ENCODE measurements at regions not wholly inside any gene's neighbourhood (a gene's known extent, or its start where the extent isn't known, plus 50 kb on each side); places are given as distances from the start of the nearest gene placed in this dataset.

- Histone ChIP-seq H3K27me3 (ENCODE audit: control insufficient read depth in 2 of 2, insufficient read depth in 2 of 2, low read length in 2 of 2) (no peaks in the 10 kb centered on the region), H3K9me3 (ENCODE audit: control insufficient read depth in 2 of 3, low read length in 3 of 3) (no peaks in the 10 kb centered on the region), H3K36me3 (ENCODE audit: control insufficient read depth in 2 of 3, insufficient read depth in 3 of 3, low read length in 3 of 3) (no peaks in the 10 kb centered on the region), H3K4me1 (ENCODE audit: control insufficient read depth in 2 of 2, insufficient read depth in 2 of 2, low read length in 2 of 2) (no peaks in the 10 kb centered on the region), H3K4me3 (ENCODE audit: low read length) (no peak overlapping the region), H3K27ac (ENCODE audit: low read depth, low read length) (no peak overlapping the region)
- H3K4me1 Mint-ChIP-seq: no peaks in the 10 kb centered on the region
- DNase-seq (no peak), ATAC-seq (no peak)
- intact Hi-C loops (cut with micrococcal nuclease): no loop called here
- no peak overlapping the region for H3K27ac Mint-ChIP-seq
- peaks cover 0 to 9% (median 7%) of the 10 kb centered on the region in 5 donors for H3K27me3 Mint-ChIP-seq
- H3K4me3 Mint-ChIP-seq: no peak overlapping the region
- H3K36me3 Mint-ChIP-seq: no peaks in the 10 kb centered on the region
- CTCF ChIA-PET: no interaction called here
- H3K9me3 Mint-ChIP-seq: peaks cover 0 to 10% (median 2%) of the 10 kb centered on the region in 11 donors
- POLR2A ChIA-PET: no interaction called here
Measured at GRCh38 chr21:27688773-27689172, 721.9 kb upstream of the ADAMTS5 start.

GRCh38 chr21:27683292-27683691 is 716.4 kb upstream of the ADAMTS5 start:
- Mint-ChIP-seq H3K4me1 (no peaks in the 10 kb centered on the region), H3K27me3 (peaks cover 0 to 6% (median 0%) of the 10 kb centered on the region in 5 donors), H3K36me3 (no peaks in the 10 kb centered on the region), H3K27ac (no peak overlapping the region), H3K9me3 (peaks cover 0 to 6% (median under 1%) of the 10 kb centered on the region in 11 donors), H3K4me3 (no peak overlapping the region)
- POLR2A ChIA-PET: no interaction called here
- no peaks in the 10 kb centered on the region for H3K27me3 ChIP-seq (ENCODE audit: control insufficient read depth in 2 of 2, insufficient read depth in 2 of 2, low read length in 2 of 2)
- no peaks in the 10 kb centered on the region for H3K9me3 ChIP-seq (ENCODE audit: control insufficient read depth in 2 of 3, low read length in 3 of 3)
- H3K36me3 ChIP-seq (ENCODE audit: control insufficient read depth in 2 of 3, insufficient read depth in 3 of 3, low read length in 3 of 3): no peaks in the 10 kb centered on the region
- H3K27ac ChIP-seq (ENCODE audit: low read depth, low read length): no peak overlapping the region
- no peak for DNase-seq
- H3K4me1 ChIP-seq (ENCODE audit: control insufficient read depth in 2 of 2, insufficient read depth in 2 of 2, low read length in 2 of 2): no peaks in the 10 kb centered on the region
- CTCF ChIA-PET: no interaction called here
- ATAC-seq: no peak
- intact Hi-C loops (cut with micrococcal nuclease): no loop called here
- H3K4me3 ChIP-seq (ENCODE audit: low read length): no peak overlapping the region

GRCh38 chr21:27681841-27682240 is 715.0 kb upstream of the ADAMTS5 start:
- CTCF ChIA-PET: no interaction called here
- no peak overlapping the region for H3K4me3 Mint-ChIP-seq
- no peaks in the 10 kb centered on the region for H3K27me3 ChIP-seq (ENCODE audit: control insufficient read depth in 2 of 2, insufficient read depth in 2 of 2, low read length in 2 of 2)
- no peak for ATAC-seq
- no peak overlapping the region for H3K4me3 ChIP-seq (ENCODE audit: low read length)
- no peaks in the 10 kb centered on the region for H3K36me3 ChIP-seq (ENCODE audit: control insufficient read depth in 2 of 3, insufficient read depth in 3 of 3, low read length in 3 of 3)
- H3K9me3 Mint-ChIP-seq: peaks cover 0 to 6% (median 0%) of the 10 kb centered on the region in 11 donors
- H3K27ac ChIP-seq (ENCODE audit: low read depth, low read length): no peak overlapping the region
- H3K27me3 Mint-ChIP-seq: peaks cover 0 to 6% (median 0%) of the 10 kb centered on the region in 5 donors
- intact Hi-C loops (cut with micrococcal nuclease): no loop called here
- H3K4me1 Mint-ChIP-seq: no peaks in the 10 kb centered on the region
- H3K27ac Mint-ChIP-seq: no peak overlapping the region
- DNase-seq: no peak
- no peaks in the 10 kb centered on the region for H3K9me3 ChIP-seq (ENCODE audit: control insufficient read depth in 2 of 3, low read length in 3 of 3)
- no peaks in the 10 kb centered on the region for H3K4me1 ChIP-seq (ENCODE audit: control insufficient read depth in 2 of 2, insufficient read depth in 2 of 2, low read length in 2 of 2)
- no peaks in the 10 kb centered on the region for H3K36me3 Mint-ChIP-seq
- POLR2A ChIA-PET: no interaction called here

GRCh38 chr21:27681038-27681437 is 714.1 kb upstream of the ADAMTS5 start:
- peaks cover 0 to 6% (median 0%) of the 10 kb centered on the region in 5 donors for H3K27me3 Mint-ChIP-seq

GRCh38 chr21:27680181-27680580 is 713.3 kb upstream of the ADAMTS5 start:
- Mint-ChIP-seq H3K27ac (no peak overlapping the region), H3K27me3 (peaks cover 0 to 6% (median 0%) of the 10 kb centered on the region in 5 donors), H3K4me3 (no peak overlapping the region), H3K4me1 (no peaks in the 10 kb centered on the region), H3K9me3 (peaks cover 0 to 6% (median 0%) of the 10 kb centered on the region in 11 donors), H3K36me3 (no peaks in the 10 kb centered on the region)
- POLR2A ChIA-PET: no interaction called here
- ATAC-seq (no peak), DNase-seq (no peak)
- H3K36me3 ChIP-seq (ENCODE audit: control insufficient read depth in 2 of 3, insufficient read depth in 3 of 3, low read length in 3 of 3): no peaks in the 10 kb centered on the region
- no peaks in the 10 kb centered on the region for H3K9me3 ChIP-seq (ENCODE audit: control insufficient read depth in 2 of 3, low read length in 3 of 3)
- no peaks in the 10 kb centered on the region for H3K27me3 ChIP-seq (ENCODE audit: control insufficient read depth in 2 of 2, insufficient read depth in 2 of 2, low read length in 2 of 2)
- no peak overlapping the region for H3K4me3 ChIP-seq (ENCODE audit: low read length)
- CTCF ChIA-PET: no interaction called here
- intact Hi-C loops (cut with micrococcal nuclease): no loop called here
- H3K4me1 ChIP-seq (ENCODE audit: control insufficient read depth in 2 of 2, insufficient read depth in 2 of 2, low read length in 2 of 2): no peaks in the 10 kb centered on the region
- no peak overlapping the region for H3K27ac ChIP-seq (ENCODE audit: low read depth, low read length)

More at GRCh38 chr21:27681038-27681437, 714.1 kb upstream of the ADAMTS5 start:
- DNase-seq (no peak), ATAC-seq (no peak)
- no peaks in the 10 kb centered on the region for H3K4me1 ChIP-seq (ENCODE audit: control insufficient read depth in 2 of 2, insufficient read depth in 2 of 2, low read length in 2 of 2)
- ChIA-PET POLR2A (no interaction called here), CTCF (no interaction called here)
- Mint-ChIP-seq H3K9me3 (peaks cover 0 to 6% (median 0%) of the 10 kb centered on the region in 11 donors), H3K4me1 (no peaks in the 10 kb centered on the region), H3K36me3 (no peaks in the 10 kb centered on the region), H3K4me3 (no peak overlapping the region), H3K27ac (no peak overlapping the region)
- no peaks in the 10 kb centered on the region for H3K9me3 ChIP-seq (ENCODE audit: control insufficient read depth in 2 of 3, low read length in 3 of 3)
- H3K36me3 ChIP-seq (ENCODE audit: control insufficient read depth in 2 of 3, insufficient read depth in 3 of 3, low read length in 3 of 3): no peaks in the 10 kb centered on the region
- H3K27ac ChIP-seq (ENCODE audit: low read depth, low read length): no peak overlapping the region
- H3K4me3 ChIP-seq (ENCODE audit: low read length): no peak overlapping the region
- H3K27me3 ChIP-seq (ENCODE audit: control insufficient read depth in 2 of 2, insufficient read depth in 2 of 2, low read length in 2 of 2): no peaks in the 10 kb centered on the region
- intact Hi-C loops (cut with micrococcal nuclease): no loop called here

- Mint-ChIP-seq H3K9me3 (peaks cover 0 to 6% (median 0%) of the 10 kb centered on the region in 11 donors), H3K4me3 (no peak overlapping the region), H3K36me3 (no peaks in the 10 kb centered on the region), H3K27ac (no peak overlapping the region), H3K4me1 (no peaks in the 10 kb centered on the region), H3K27me3 (peaks cover 0 to 6% (median 0%) of the 10 kb centered on the region in 5 donors)
- ATAC-seq (no peak), DNase-seq (no peak)
- Histone ChIP-seq H3K27ac (ENCODE audit: low read depth, low read length) (no peak overlapping the region), H3K27me3 (ENCODE audit: control insufficient read depth in 2 of 2, insufficient read depth in 2 of 2, low read length in 2 of 2) (no peaks in the 10 kb centered on the region), H3K4me3 (ENCODE audit: low read length) (no peak overlapping the region), H3K9me3 (ENCODE audit: control insufficient read depth in 2 of 3, low read length in 3 of 3) (no peaks in the 10 kb centered on the region), H3K4me1 (ENCODE audit: control insufficient read depth in 2 of 2, insufficient read depth in 2 of 2, low read length in 2 of 2) (no peaks in the 10 kb centered on the region), H3K36me3 (ENCODE audit: control insufficient read depth in 2 of 3, insufficient read depth in 3 of 3, low read length in 3 of 3) (no peaks in the 10 kb centered on the region)
- intact Hi-C loops (cut with micrococcal nuclease): no loop called here
- CTCF ChIA-PET: no interaction called here
- POLR2A ChIA-PET: no interaction called here
Measured at GRCh38 chr21:27678511-27678910, 711.6 kb upstream of the ADAMTS5 start.

GRCh38 chr21:27677546-27677945 is 710.7 kb upstream of the ADAMTS5 start:
- Histone ChIP-seq H3K36me3 (ENCODE audit: control insufficient read depth in 2 of 3, insufficient read depth in 3 of 3, low read length in 3 of 3) (no peaks in the 10 kb centered on the region), H3K4me1 (ENCODE audit: control insufficient read depth in 2 of 2, insufficient read depth in 2 of 2, low read length in 2 of 2) (no peaks in the 10 kb centered on the region), H3K4me3 (ENCODE audit: low read length) (no peak overlapping the region), H3K27me3 (ENCODE audit: control insufficient read depth in 2 of 2, insufficient read depth in 2 of 2, low read length in 2 of 2) (no peaks in the 10 kb centered on the region), H3K9me3 (ENCODE audit: control insufficient read depth in 2 of 3, low read length in 3 of 3) (no peaks in the 10 kb centered on the region), H3K27ac (ENCODE audit: low read depth, low read length) (no peak overlapping the region)
- Mint-ChIP-seq H3K27me3 (peaks cover 0 to 6% (median 0%) of the 10 kb centered on the region in 5 donors), H3K27ac (no peak overlapping the region), H3K36me3 (no peaks in the 10 kb centered on the region), H3K9me3 (peaks cover 0 to 6% (median 0%) of the 10 kb centered on the region in 11 donors), H3K4me3 (no peak overlapping the region), H3K4me1 (no peaks in the 10 kb centered on the region)
- no peak for ATAC-seq
- ChIA-PET POLR2A (no interaction called here), CTCF (no interaction called here)
- intact Hi-C loops (cut with micrococcal nuclease): no loop called here
- no peak for DNase-seq
